ENCODE measurements at regions not wholly inside any gene's neighbourhood (a gene's known extent, or its start where the extent isn't known, plus 50 kb on each side); places are given as distances from the start of the nearest gene placed in this dataset.

DNA sequence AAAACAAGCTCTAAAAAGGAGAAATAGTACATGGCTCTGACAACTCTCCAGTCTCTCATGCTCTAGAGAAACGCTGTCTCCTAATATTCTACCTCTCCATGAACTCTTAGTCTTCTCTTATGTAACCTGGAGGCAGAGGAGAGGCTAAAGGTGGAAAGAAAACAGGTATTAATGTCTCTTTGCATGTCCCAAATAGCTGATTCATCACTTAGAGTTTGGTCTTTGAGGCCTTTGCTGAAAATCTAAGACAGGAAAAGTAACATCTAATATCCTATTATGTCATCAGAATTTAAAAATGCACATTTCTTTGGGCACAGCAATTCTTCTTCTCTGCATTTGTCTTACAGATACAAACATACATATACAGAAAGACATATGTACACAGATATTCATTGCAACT, 127.2 kb downstream of the DHRS2 start:
- no peak for TF ChIP-seq CEBPB (IDR thresholded peaks at IDR 0.05; ENCODE audit: low read depth, low read length)
- TF ChIP-seq, protein P1, sequence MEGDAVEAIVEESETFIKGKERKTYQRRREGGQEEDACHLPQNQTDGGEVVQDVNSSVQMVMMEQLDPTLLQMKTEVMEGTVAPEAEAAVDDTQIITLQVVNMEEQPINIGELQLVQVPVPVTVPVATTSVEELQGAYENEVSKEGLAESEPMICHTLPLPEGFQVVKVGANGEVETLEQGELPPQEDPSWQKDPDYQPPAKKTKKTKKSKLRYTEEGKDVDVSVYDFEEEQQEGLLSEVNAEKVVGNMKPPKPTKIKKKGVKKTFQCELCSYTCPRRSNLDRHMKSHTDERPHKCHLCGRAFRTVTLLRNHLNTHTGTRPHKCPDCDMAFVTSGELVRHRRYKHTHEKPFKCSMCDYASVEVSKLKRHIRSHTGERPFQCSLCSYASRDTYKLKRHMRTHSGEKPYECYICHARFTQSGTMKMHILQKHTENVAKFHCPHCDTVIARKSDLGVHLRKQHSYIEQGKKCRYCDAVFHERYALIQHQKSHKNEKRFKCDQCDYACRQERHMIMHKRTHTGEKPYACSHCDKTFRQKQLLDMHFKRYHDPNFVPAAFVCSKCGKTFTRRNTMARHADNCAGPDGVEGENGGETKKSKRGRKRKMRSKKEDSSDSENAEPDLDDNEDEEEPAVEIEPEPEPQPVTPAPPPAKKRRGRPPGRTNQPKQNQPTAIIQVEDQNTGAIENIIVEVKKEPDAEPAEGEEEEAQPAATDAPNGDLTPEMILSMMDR (conservative IDR thresholded peaks at IDR 0.05; ENCODE audit: low read depth, low read length), result no peak
- TF ChIP-seq RFX5 (IDR thresholded peaks at IDR 0.05; ENCODE audit: low read depth, low read length), result no peak
- no peak for TF ChIP-seq POLR2A (IDR thresholded peaks at IDR 0.05; ENCODE audit: low read depth, low read length)
- no peak for TF ChIP-seq RAD21 (IDR thresholded peaks at IDR 0.05; ENCODE audit: low read length)
- peak; percentile 9; the same call in 1 of the 2 replicates for TF ChIP-seq MAFK (IDR thresholded peaks at IDR 0.05; ENCODE audit: low read depth, low read length)
- TF ChIP-seq NFE2L2 (IDR thresholded peaks at IDR 0.05; ENCODE audit: low read depth, low read length), result no peak
- no peak for TF ChIP-seq MAZ (IDR thresholded peaks at IDR 0.05; ENCODE audit: borderline replicate concordance, low read depth, low read length)
- TF ChIP-seq CHD1 (IDR thresholded peaks at IDR 0.05; ENCODE audit: low read depth, low read length), result no peak
- TF ChIP-seq MXI1 (IDR thresholded peaks at IDR 0.05; ENCODE audit: borderline replicate concordance, low read depth, low read length), result no peak
- no peak for TF ChIP-seq BHLHE40 (IDR thresholded peaks at IDR 0.05; ENCODE audit: low read depth, low read length)
- no peak for TF ChIP-seq RCOR1 (IDR thresholded peaks at IDR 0.05; ENCODE audit: insufficient replicate concordance, low read length)
- TF ChIP-seq, protein P2, sequence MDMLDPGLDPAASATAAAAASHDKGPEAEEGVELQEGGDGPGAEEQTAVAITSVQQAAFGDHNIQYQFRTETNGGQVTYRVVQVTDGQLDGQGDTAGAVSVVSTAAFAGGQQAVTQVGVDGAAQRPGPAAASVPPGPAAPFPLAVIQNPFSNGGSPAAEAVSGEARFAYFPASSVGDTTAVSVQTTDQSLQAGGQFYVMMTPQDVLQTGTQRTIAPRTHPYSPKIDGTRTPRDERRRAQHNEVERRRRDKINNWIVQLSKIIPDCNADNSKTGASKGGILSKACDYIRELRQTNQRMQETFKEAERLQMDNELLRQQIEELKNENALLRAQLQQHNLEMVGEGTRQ (IDR thresholded peaks at IDR 0.05; ENCODE audit: low read depth, low read length), result no peak

Measured in IMR-90 (cell line).